ENCODE measurements at regions not wholly inside any gene's neighbourhood (a gene's known extent, or its start where the extent isn't known, plus 50 kb on each side); places are given as distances from the start of the nearest gene placed in this dataset.

DNA sequence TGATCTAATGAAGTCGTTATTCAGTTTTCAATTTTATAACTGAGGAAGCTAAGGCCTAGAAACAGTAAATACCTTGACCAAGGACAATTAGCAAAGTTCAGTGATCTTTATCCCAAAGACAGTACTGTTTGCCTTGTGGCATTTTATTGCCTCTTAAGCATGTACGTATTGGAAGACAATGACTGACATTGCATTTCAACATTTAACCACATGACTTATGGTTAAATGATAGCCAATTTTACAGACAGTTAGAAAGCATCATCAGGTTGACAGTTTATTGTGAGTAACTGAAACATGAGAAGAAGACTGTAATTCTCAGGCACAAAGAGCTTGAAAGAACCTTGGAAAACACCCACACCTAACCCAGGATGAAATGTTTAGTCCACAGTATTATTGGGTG, 390.8 kb upstream of the ZNF385D start:
- no peak overlapping the region for H3K4me3 ChIP-seq (ENCODE audit: low read length)
- no peak for DNase-seq (ENCODE audit: low read depth)
- TF ChIP-seq, protein P1, sequence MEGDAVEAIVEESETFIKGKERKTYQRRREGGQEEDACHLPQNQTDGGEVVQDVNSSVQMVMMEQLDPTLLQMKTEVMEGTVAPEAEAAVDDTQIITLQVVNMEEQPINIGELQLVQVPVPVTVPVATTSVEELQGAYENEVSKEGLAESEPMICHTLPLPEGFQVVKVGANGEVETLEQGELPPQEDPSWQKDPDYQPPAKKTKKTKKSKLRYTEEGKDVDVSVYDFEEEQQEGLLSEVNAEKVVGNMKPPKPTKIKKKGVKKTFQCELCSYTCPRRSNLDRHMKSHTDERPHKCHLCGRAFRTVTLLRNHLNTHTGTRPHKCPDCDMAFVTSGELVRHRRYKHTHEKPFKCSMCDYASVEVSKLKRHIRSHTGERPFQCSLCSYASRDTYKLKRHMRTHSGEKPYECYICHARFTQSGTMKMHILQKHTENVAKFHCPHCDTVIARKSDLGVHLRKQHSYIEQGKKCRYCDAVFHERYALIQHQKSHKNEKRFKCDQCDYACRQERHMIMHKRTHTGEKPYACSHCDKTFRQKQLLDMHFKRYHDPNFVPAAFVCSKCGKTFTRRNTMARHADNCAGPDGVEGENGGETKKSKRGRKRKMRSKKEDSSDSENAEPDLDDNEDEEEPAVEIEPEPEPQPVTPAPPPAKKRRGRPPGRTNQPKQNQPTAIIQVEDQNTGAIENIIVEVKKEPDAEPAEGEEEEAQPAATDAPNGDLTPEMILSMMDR (conservative IDR thresholded peaks at IDR 0.05; ENCODE audit: low read depth, low read length): no peak

DNA sequence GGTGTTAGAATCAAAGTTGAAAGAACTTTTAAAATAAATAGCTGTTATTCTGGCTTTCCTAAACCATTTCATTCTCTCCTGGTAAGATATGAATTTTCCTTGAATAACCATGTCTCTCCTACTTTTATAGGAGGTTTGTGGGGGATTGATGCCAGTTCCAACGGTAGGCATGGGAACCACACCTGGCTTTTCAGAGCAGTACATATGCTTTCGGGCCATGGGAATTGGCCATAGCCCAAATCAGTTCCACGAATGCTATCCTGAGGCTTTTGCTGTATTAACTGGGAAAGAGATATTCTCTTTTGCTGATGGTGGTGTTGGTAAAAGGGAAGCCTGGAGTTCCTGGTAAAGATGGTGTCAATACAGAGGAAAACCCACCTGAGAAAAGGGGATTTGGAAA, 396.2 kb upstream of the ZNF385D start:
- no peak overlapping the region for H3K4me3 ChIP-seq (ENCODE audit: low read length)
- no peak for DNase-seq (ENCODE audit: low read depth)
- TF ChIP-seq, protein P1 (conservative IDR thresholded peaks at IDR 0.05; ENCODE audit: low read depth, low read length): no peak

DNA sequence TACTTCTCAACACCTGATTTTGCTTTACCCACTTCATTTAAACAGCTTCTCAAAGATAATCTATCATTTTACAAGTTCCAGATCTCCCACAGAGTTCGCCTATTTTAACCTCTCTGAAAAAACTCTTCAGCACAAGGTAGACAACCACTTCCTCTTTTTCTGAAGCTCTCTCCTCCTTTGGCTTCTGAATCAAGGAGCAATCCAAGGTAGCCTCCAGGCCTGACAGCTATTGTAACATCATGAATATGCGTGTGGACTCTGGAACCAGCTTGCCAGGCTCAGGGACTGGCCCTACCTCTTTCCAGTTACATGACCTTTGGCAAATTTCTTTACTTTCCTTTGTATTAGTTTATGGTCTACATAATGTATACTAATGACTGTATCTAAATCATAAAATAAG, 405.9 kb upstream of the ZNF385D start:
- TF ChIP-seq, protein P1 (conservative IDR thresholded peaks at IDR 0.05; ENCODE audit: low read depth, low read length): no peak
- no peak for DNase-seq (ENCODE audit: low read depth)
- H3K4me3 ChIP-seq (ENCODE audit: low read length): no peak overlapping the region

DNA sequence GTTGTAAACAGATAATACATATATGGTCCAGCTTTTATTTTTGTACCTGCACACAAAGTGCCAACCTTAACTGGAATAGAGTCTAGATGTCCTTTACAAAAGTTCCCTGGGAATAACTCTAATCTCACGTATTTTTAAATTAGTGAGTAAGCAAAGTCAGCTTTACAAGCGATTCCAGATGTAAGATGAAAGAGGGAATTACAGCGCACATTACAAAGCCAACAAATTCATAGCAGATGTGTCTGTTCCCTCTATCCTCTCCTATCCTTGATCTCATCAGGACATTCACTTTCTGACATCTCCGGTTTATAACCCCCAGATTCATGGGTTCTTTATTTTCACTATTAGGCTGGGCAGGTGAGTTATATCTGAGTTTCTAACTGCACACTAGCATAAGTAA, 406.8 kb upstream of the ZNF385D start:
- TF ChIP-seq, protein P1 (conservative IDR thresholded peaks at IDR 0.05; ENCODE audit: low read depth, low read length): no peak
- no peak overlapping the region for H3K4me3 ChIP-seq (ENCODE audit: low read length)
- no peak for DNase-seq (ENCODE audit: low read depth)

DNA sequence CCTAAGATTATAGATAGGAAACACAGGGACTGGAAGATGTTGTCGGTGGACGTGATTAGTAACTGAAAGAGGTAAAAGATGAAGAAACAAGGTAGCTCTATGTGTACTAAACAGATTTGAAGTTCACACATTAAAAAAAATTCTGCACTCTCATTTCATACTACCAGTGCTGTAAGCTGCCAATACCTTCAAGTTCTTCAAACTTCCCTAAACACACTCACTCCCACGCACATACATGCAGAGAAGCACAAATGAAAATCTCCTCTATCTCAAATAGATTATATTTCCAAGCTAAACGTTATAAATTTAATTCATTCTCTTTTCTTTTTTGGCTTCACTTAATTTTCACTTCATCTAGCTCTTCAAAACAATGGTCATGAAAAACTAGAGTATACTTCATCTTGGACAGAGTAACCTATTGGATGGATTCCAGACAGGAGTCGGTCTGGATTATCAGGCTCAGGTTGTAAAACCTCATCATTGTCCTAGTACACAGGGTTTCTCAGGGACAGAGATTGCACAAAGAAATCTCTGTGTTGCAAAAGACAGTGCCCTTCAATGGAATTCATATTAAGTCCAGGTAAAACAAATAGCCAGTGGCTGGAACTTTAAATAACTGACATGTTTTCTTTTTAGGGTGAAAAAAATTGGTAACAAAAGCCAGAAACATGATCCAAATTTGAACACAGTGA, 408.1 kb upstream of the ZNF385D start:
- H3K4me3 ChIP-seq (ENCODE audit: low read length): no peak overlapping the region
- DNase-seq (ENCODE audit: low read depth): no peak
- TF ChIP-seq, protein P1 (conservative IDR thresholded peaks at IDR 0.05; ENCODE audit: low read depth, low read length): no peak

DNA sequence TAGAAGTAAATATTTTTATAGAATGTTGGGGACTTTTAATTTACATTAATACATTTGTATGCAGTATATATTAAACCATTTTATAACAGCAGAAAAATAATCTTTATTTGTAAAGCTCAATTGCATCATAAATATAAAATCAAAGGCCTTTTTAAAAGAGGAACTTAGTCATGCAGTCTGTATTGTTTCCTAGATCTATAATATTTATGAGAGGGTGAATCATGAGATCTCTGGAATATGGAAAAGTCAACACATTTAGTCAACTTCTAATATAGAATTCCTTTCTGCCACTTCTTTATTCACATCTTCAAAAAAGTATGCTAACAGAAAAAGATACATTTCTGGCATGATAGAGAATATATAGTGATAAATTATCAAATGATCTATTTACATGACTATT, 410.3 kb upstream of the ZNF385D start:
- no peak overlapping the region for H3K4me3 ChIP-seq (ENCODE audit: low read length)
- DNase-seq (ENCODE audit: low read depth): no peak
- TF ChIP-seq, protein P1 (conservative IDR thresholded peaks at IDR 0.05; ENCODE audit: low read depth, low read length): no peak

DNA sequence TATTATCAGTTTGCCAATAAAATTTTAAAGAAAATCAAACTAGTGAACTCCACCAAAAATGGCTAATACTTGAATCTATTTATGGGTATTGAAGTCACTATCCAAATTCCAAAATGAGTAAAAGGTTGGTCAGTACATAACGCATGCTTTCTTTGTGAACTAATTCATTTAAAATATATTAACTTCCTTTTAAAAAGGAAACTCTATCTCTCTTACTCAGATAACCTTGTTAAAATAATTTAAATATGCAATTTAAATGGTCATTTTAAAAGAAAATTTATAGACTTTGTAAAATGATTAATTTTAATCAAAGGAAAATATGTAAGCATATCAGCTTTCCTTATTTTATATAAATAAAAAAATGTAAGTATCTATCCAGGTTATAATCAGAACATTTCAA, 419.4 kb upstream of the ZNF385D start:
- DNase-seq (ENCODE audit: low read depth): no peak
- no peak overlapping the region for H3K4me3 ChIP-seq (ENCODE audit: low read length)
- TF ChIP-seq, protein P1 (conservative IDR thresholded peaks at IDR 0.05; ENCODE audit: low read depth, low read length): no peak
